Liver (tissue), 8 donors: ENCODE measurements at regions not wholly inside any gene's neighbourhood (a gene's known extent, or its start where the extent isn't known, plus 50 kb on each side); places are given as distances from the start of the nearest gene placed in this dataset.

Experiments used
- DNase-seq: peaks from one replicate; pipeline ENCODE4 v3.0.0-alpha.2; 2017; ENCODE audit warnings: low spot score
- H3K27ac ChIP-seq, 2 donors: one replicate each; pipeline ENCODE4 v1.7.0; 2013; ENCODE audit warnings: inconsistent platforms in 2 of 2, low read length in 2 of 2, control low read depth in 1 of 2, low read depth in 1 of 2, mild to moderate bottlenecking in 1 of 2
- H3K27me3 ChIP-seq, 4 donors: one replicate each; pipeline versions ENCODE4 v1.6.1 to v1.7.0; 2013; ENCODE audit warnings: low read length in 3 of 4, inconsistent platforms in 1 of 4, mild to moderate bottlenecking in 1 of 4, moderate library complexity in 1 of 4; ENCODE audit not compliant: control insufficient read depth in 4 of 4, insufficient read depth in 4 of 4
- H3K36me3 ChIP-seq, 4 donors: one replicate each; pipeline versions ENCODE4 v1.6.1 to v1.7.0; 2013; ENCODE audit warnings: low read length in 3 of 4, mild to moderate bottlenecking in 3 of 4, low read depth in 1 of 4, moderate library complexity in 1 of 4; ENCODE audit not compliant: control insufficient read depth in 4 of 4, insufficient read depth in 3 of 4
- H3K4me1 ChIP-seq, 4 donors: one replicate each; pipeline versions ENCODE4 v1.6.1 to v1.7.0; 2013; ENCODE audit warnings: low read length in 3 of 4, mild to moderate bottlenecking in 3 of 4, moderate library complexity in 1 of 4; ENCODE audit not compliant: control insufficient read depth in 4 of 4, insufficient read depth in 4 of 4
- H3K4me3 ChIP-seq, 3 donors: one replicate each; pipeline versions ENCODE4 v1.6.1 to v1.7.0; 2013; ENCODE audit warnings: low read length in 3 of 3, control low read depth in 1 of 3, low read depth in 1 of 3, mild to moderate bottlenecking in 1 of 3
- H3K9ac ChIP-seq, 2 donors: one replicate each; pipeline ENCODE4 v1.7.0; 2013; ENCODE audit warnings: low read length in 2 of 2, mild to moderate bottlenecking in 2 of 2, moderate library complexity in 2 of 2, control low read depth in 1 of 2, low read depth in 1 of 2
- H3K9me3 ChIP-seq, 4 donors: one replicate each; pipeline versions ENCODE4 v1.6.1 to v1.7.0; 2013; ENCODE audit warnings: low read length in 3 of 4; ENCODE audit not compliant: control insufficient read depth in 4 of 4
- CTCF ChIP-seq: fragments of 150-350 bp; IDR thresholded peaks from 2 replicates; pipeline ENCODE4 v1.5.1; 2017; ENCODE audit warnings: improper control_type of control experiment, low read depth, low read length; ENCODE audit not compliant: missing input control
- EGR1 ChIP-seq, 2 donors: IDR thresholded peaks; 2 replicates each; pipeline ENCODE4 v1.6.1; 2016 to 2018; ENCODE audit warnings: antibody characterized with exemption in 2 of 2, low read depth in 2 of 2
- FOXA1 ChIP-seq: IDR thresholded peaks from 2 replicates; pipeline ENCODE4 v1.6.1; 2016; ENCODE audit warnings: antibody characterized with exemption
- FOXA2 ChIP-seq: IDR thresholded peaks from 2 replicates; pipeline ENCODE4 v1.6.1; 2016; ENCODE audit warnings: antibody characterized with exemption
- GABPA ChIP-seq, 2 donors: IDR thresholded peaks in 1 of 2; conservative IDR thresholded peaks in 1 of 2; 2 replicates each; pipeline ENCODE4 v1.6.1; 2016; ENCODE audit warnings: antibody characterized with exemption in 2 of 2, mild to moderate bottlenecking in 1 of 2, moderate library complexity in 1 of 2
- HNF4A ChIP-seq, 2 donors: conservative IDR thresholded peaks; 2 replicates each; pipeline ENCODE4 v1.6.1; 2016; ENCODE audit warnings: antibody characterized with exemption in 2 of 2, mild to moderate bottlenecking in 2 of 2
- HNF4G ChIP-seq: IDR thresholded peaks from 2 replicates; pipeline ENCODE4 v1.6.1; 2016; ENCODE audit warnings: antibody characterized with exemption
- JUND ChIP-seq, 2 donors: IDR thresholded peaks; 2 replicates each; pipeline ENCODE4 v1.6.1; 2016; ENCODE audit warnings: antibody characterized with exemption in 2 of 2
- NR2F2 ChIP-seq: IDR thresholded peaks from 2 replicates; pipeline ENCODE4 v1.6.1; 2016; ENCODE audit warnings: antibody characterized with exemption
- RAD21 ChIP-seq, 2 donors: IDR thresholded peaks; 2 replicates each; pipeline ENCODE4 v1.6.1; 2016; ENCODE audit warnings: antibody characterized with exemption in 2 of 2, mild to moderate bottlenecking in 2 of 2
- RXRA ChIP-seq, 2 donors: IDR thresholded peaks; 2 replicates each; pipeline ENCODE4 v1.6.1; 2017 to 2018; ENCODE audit warnings: antibody characterized with exemption in 2 of 2, mild to moderate bottlenecking in 1 of 2
- SP1 ChIP-seq: IDR thresholded peaks from 2 replicates; pipeline ENCODE4 v1.6.1; 2018; ENCODE audit warnings: antibody characterized with exemption, mild to moderate bottlenecking
- TAF1 ChIP-seq: conservative IDR thresholded peaks from 2 replicates; pipeline ENCODE4 v1.6.1; 2016; ENCODE audit warnings: antibody characterized with exemption, mild to moderate bottlenecking
- YY1 ChIP-seq: IDR thresholded peaks from 2 replicates; pipeline ENCODE4 v1.6.1; 2016; ENCODE audit warnings: antibody characterized with exemption, mild to moderate bottlenecking
- WGBS: extraction: QIAGEN DNeasy Blood & Tissue Kit; methylation state at CpG from one replicate; pipeline ENCODE4 v1.1.7; 2013; 5-methylcytosine and 5-hydroxymethylcytosine counted together
- TF ChIP-seq, protein P1 (sequence below): IDR thresholded peaks from 2 replicates; pipeline ENCODE4 v1.6.1; 2016; ENCODE audit warnings: antibody characterized with exemption
- TF ChIP-seq, protein P2 (sequence below): IDR thresholded peaks from 2 replicates; pipeline ENCODE4 v1.6.1; 2016; ENCODE audit warnings: antibody characterized with exemption
- TF ChIP-seq, protein P3 (sequence below): IDR thresholded peaks from 2 replicates; pipeline ENCODE4 v1.6.1; 2016; ENCODE audit warnings: antibody characterized with exemption
- TF ChIP-seq, protein P4 (sequence below): IDR thresholded peaks from 2 replicates; pipeline ENCODE4 v1.6.1; 2016; ENCODE audit warnings: antibody characterized with exemption, mild to moderate bottlenecking
- donor health status: healthy.
- donor health status: healthy.
- donor health status: healthy.
- donor health status: healthy.
- donor health status: healthy.

DNA sequence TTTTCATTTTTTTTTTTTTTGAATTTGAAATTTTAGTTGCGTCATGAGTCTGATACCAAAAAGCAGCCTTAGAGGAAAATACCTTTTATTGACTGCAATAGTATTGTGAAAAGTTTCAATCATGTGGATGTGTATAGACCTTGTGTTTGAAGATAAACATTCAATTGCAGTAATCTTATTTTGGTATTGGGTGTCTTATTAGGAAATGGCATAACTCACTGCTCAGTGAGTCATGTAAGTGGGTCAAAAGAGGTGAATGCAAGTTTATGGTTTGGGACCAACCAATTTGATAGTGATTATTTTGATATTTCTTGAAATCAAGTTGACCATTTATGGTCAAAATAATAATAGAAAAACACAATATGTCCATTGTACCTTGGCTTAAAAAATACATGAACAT lies 627.8 kb upstream of the SLIT2 start:
- H3K4me1 ChIP-seq = no peaks in the 10 kb centered on the region
- H3K9ac ChIP-seq = no peak overlapping the region
- no peak overlapping the region for H3K27ac ChIP-seq
- no peak overlapping the region for H3K4me3 ChIP-seq
- no peak for DNase-seq
- TF ChIP-seq EGR1 (IDR thresholded peaks at IDR 0.05; ENCODE audit: low read depth in 2 of 2) (no peak), GABPA (IDR thresholded peaks at IDR 0.05 in 1 of 2, conservative IDR thresholded peaks at IDR 0.05 in 1 of 2) (no peak), FOXA1 (no peak), HNF4A (conservative IDR thresholded peaks at IDR 0.05) (no peak), HNF4G (no peak), RAD21 (IDR thresholded peaks at IDR 0.05) (no peak), YY1 (no peak), RXRA (IDR thresholded peaks at IDR 0.05) (no peak), FOXA2 (no peak), SP1 (no peak), JUND (IDR thresholded peaks at IDR 0.05) (no peak), NR2F2 (no peak), TAF1 (no peak), CTCF (no peak)
- TF ChIP-seq, protein P1, sequence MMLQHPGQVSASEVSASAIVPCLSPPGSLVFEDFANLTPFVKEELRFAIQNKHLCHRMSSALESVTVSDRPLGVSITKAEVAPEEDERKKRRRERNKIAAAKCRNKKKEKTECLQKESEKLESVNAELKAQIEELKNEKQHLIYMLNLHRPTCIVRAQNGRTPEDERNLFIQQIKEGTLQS = no peak
- TF ChIP-seq, protein P2, sequence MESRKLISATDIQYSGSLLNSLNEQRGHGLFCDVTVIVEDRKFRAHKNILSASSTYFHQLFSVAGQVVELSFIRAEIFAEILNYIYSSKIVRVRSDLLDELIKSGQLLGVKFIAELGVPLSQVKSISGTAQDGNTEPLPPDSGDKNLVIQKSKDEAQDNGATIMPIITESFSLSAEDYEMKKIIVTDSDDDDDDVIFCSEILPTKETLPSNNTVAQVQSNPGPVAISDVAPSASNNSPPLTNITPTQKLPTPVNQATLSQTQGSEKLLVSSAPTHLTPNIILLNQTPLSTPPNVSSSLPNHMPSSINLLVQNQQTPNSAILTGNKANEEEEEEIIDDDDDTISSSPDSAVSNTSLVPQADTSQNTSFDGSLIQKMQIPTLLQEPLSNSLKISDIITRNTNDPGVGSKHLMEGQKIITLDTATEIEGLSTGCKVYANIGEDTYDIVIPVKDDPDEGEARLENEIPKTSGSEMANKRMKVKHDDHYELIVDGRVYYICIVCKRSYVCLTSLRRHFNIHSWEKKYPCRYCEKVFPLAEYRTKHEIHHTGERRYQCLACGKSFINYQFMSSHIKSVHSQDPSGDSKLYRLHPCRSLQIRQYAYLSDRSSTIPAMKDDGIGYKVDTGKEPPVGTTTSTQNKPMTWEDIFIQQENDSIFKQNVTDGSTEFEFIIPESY = no peak
- TF ChIP-seq, protein P3, sequence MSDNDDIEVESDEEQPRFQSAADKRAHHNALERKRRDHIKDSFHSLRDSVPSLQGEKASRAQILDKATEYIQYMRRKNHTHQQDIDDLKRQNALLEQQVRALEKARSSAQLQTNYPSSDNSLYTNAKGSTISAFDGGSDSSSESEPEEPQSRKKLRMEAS = no peak
- TF ChIP-seq, protein P4, sequence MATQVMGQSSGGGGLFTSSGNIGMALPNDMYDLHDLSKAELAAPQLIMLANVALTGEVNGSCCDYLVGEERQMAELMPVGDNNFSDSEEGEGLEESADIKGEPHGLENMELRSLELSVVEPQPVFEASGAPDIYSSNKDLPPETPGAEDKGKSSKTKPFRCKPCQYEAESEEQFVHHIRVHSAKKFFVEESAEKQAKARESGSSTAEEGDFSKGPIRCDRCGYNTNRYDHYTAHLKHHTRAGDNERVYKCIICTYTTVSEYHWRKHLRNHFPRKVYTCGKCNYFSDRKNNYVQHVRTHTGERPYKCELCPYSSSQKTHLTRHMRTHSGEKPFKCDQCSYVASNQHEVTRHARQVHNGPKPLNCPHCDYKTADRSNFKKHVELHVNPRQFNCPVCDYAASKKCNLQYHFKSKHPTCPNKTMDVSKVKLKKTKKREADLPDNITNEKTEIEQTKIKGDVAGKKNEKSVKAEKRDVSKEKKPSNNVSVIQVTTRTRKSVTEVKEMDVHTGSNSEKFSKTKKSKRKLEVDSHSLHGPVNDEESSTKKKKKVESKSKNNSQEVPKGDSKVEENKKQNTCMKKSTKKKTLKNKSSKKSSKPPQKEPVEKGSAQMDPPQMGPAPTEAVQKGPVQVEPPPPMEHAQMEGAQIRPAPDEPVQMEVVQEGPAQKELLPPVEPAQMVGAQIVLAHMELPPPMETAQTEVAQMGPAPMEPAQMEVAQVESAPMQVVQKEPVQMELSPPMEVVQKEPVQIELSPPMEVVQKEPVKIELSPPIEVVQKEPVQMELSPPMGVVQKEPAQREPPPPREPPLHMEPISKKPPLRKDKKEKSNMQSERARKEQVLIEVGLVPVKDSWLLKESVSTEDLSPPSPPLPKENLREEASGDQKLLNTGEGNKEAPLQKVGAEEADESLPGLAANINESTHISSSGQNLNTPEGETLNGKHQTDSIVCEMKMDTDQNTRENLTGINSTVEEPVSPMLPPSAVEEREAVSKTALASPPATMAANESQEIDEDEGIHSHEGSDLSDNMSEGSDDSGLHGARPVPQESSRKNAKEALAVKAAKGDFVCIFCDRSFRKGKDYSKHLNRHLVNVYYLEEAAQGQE = no peak
- H3K9me3 ChIP-seq = peaks cover 0 to 2% (median 0%) of the 10 kb centered on the region in 4 donors
- H3K27me3 ChIP-seq = no peaks in the 10 kb centered on the region
- no peaks in the 10 kb centered on the region for H3K36me3 ChIP-seq
- 91% methylated on average over 1 of the region's 1 CpG for WGBS
